Lower lobe of right lung (tissue), 2 donors: ENCODE measurements at regions not wholly inside any gene's neighbourhood (a gene's known extent, or its start where the extent isn't known, plus 50 kb on each side); places are given as distances from the start of the nearest gene placed in this dataset.

Experiments used
- ATAC-seq, 2 donors: fragments of 200-7000 bp; cut with Tn5 transposase; one replicate each; pipeline ENCODE4 v1.9.1; 2020 to 2022; ENCODE audit warnings: mild to moderate bottlenecking in 2 of 2, moderate library complexity in 2 of 2
- DNase-seq: peaks from one replicate; pipeline ENCODE4 v3.0.0-alpha.2; 2020
- H3K27ac ChIP-seq: fragments of 200-600 bp; one replicate; pipeline ENCODE4 v1.8.0; 2022
- H3K27me3 ChIP-seq: fragments of 200-600 bp; one replicate; pipeline ENCODE4 v1.8.0; 2022; ENCODE audit warnings: low read depth
- H3K36me3 ChIP-seq: fragments of 200-600 bp; one replicate; pipeline ENCODE4 v1.8.0; 2022; ENCODE audit warnings: mild to moderate bottlenecking
- H3K4me1 ChIP-seq: fragments of 200-600 bp; one replicate; pipeline ENCODE4 v1.8.0; 2022
- H3K4me3 ChIP-seq: fragments of 200-600 bp; one replicate; pipeline ENCODE4 v1.8.0; 2022; ENCODE audit warnings: mild to moderate bottlenecking
- H3K9me3 ChIP-seq: fragments of 200-600 bp; one replicate; pipeline ENCODE4 v1.8.0; 2022
- CTCF ChIP-seq: fragments of 200-600 bp; IDR thresholded peaks from one replicate; pipeline ENCODE4 v1.8.0; 2022; ENCODE audit warnings: antibody characterized with exemption, mild to moderate bottlenecking
- intact Hi-C: fragments of 100-400 bp; cut with DNase I; formaldehyde crosslinking; loops from one replicate; pipeline ENCODE4 v1.11.0; 2022
- donor health status: DM: no; HTN: yes; CAD: no; lungs with severe emphysema.

GRCh38 chr22:49523374-49524008, 304.2 kb downstream of the BRD1 start:
- intact Hi-C loops, result no loop called here
- DNase-seq, result no peak
- no peak overlapping the region for H3K27ac ChIP-seq
- no peak overlapping the region for H3K4me3 ChIP-seq
- no peak for ATAC-seq
- no peak for TF ChIP-seq CTCF
- no peaks in the 10 kb centered on the region for H3K4me1 ChIP-seq
- H3K27me3 ChIP-seq, result peaks cover 9% of the 10 kb centered on the region
- H3K36me3 ChIP-seq, result no peaks in the 10 kb centered on the region
- no peaks in the 10 kb centered on the region for H3K9me3 ChIP-seq

GRCh38 chr22:49522582-49523373, 304.9 kb downstream of the BRD1 start:
- no peaks in the 10 kb centered on the region for H3K4me1 ChIP-seq
- TF ChIP-seq CTCF, result no peak

GRCh38 chr22:49521787-49522224, 305.9 kb downstream of the BRD1 start:
- Histone ChIP-seq H3K4me1 (no peaks in the 10 kb centered on the region), H3K4me3 (no peak overlapping the region), H3K27ac (no peak overlapping the region), H3K9me3 (no peaks in the 10 kb centered on the region), H3K27me3 (peaks cover 9% of the 10 kb centered on the region), H3K36me3 (no peaks in the 10 kb centered on the region)
- TF ChIP-seq CTCF, result no peak
- intact Hi-C loops, result no loop called here
- no peak for ATAC-seq
- DNase-seq, result no peak

More at GRCh38 chr22:49522582-49523373, 304.9 kb downstream of the BRD1 start:
- DNase-seq (no peak), ATAC-seq (no peak)
- no peaks in the 10 kb centered on the region for H3K36me3 ChIP-seq
- H3K4me3 ChIP-seq, result no peak overlapping the region
- peaks cover 9% of the 10 kb centered on the region for H3K27me3 ChIP-seq
- H3K9me3 ChIP-seq, result no peaks in the 10 kb centered on the region
- intact Hi-C loops, result no loop called here
- H3K27ac ChIP-seq, result no peak overlapping the region

GRCh38 chr22:49519117-49519737, 308.4 kb downstream of the BRD1 start:
- TF ChIP-seq CTCF, result no peak
- Histone ChIP-seq H3K27me3 (peaks cover 9% of the 10 kb centered on the region), H3K4me3 (no peak overlapping the region), H3K27ac (no peak overlapping the region), H3K9me3 (no peaks in the 10 kb centered on the region), H3K4me1 (no peaks in the 10 kb centered on the region), H3K36me3 (no peaks in the 10 kb centered on the region)
- ATAC-seq (no peak), DNase-seq (no peak)
- intact Hi-C loops, result no loop called here

- Histone ChIP-seq H3K4me3 (no peak overlapping the region), H3K36me3 (no peaks in the 10 kb centered on the region), H3K4me1 (no peaks in the 10 kb centered on the region), H3K27ac (no peak overlapping the region), H3K27me3 (peaks cover 8% of the 10 kb centered on the region), H3K9me3 (no peaks in the 10 kb centered on the region)
- DNase-seq (no peak), ATAC-seq (no peak)
- no peak for TF ChIP-seq CTCF
- intact Hi-C loops, result no loop called here
Measured at GRCh38 chr22:49518436-49518970, 309.2 kb downstream of the BRD1 start.
